ENCODE measurements at regions not wholly inside any gene's neighbourhood (a gene's known extent, or its start where the extent isn't known, plus 50 kb on each side); places are given as distances from the start of the nearest gene placed in this dataset.

DNA sequence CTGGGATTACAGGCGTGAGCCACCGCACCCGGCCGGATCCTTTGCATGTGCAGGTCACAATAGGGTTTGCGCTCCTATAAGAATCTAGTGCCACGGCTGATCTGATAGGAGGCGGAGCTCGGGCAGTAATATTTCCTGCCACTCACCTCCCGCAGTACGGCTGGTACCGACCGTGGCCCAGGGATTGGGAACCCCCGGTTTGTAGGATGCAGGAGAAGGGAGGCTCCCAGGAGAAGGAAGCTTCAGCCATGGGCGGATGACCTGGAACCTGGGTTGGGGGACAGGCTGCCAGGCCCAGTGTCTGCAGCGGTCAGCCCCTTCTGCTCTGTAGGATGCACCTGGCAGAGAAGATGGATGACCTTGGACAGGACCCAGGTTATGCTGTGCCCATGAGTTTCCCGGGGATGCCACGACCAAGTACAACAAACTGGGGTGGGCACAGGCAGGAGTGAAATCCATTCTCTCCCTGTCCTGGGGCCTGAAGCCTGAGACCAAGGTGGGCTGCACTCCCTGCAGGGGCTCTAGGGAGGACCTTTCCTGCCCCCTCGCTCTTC is 818.9 kb downstream of the BRD1 start (continued):
- TF ChIP-seq, protein P1, sequence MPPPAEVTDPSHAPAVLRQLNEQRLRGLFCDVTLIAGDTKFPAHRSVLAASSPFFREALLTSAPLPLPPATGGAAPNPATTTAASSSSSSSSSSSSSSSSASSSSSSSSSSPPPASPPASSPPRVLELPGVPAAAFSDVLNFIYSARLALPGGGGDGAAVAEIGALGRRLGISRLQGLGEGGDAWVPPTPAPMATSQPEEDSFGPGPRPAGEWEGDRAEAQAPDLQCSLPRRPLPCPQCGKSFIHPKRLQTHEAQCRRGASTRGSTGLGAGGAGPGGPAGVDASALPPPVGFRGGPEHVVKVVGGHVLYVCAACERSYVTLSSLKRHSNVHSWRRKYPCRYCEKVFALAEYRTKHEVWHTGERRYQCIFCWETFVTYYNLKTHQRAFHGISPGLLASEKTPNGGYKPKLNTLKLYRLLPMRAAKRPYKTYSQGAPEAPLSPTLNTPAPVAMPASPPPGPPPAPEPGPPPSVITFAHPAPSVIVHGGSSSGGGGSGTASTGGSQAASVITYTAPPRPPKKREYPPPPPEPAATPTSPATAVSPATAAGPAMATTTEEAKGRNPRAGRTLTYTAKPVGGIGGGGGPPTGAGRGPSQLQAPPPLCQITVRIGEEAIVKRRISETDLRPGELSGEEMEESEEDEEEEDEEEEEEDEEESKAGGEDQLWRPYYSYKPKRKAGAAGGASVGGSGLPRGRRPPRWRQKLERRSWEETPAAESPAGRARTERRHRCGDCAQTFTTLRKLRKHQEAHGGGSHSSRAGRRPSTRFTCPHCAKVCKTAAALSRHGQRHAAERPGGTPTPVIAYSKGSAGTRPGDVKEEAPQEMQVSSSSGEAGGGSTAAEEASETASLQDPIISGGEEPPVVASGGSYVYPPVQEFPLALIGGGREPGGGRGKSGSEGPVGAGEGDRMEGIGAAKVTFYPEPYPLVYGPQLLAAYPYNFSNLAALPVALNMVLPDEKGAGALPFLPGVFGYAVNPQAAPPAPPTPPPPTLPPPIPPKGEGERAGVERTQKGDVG (CRISPR knock-in tag; IDR thresholded peaks at IDR 0.05; ENCODE audit: borderline replicate concordance): no peak
- TF ChIP-seq GPN1 (CRISPR knock-in tag; IDR thresholded peaks at IDR 0.05; ENCODE audit: borderline replicate concordance): no peak
- TF ChIP-seq PAXIP1 (CRISPR knock-in tag; conservative IDR thresholded peaks at IDR 0.05): no peak
- no peak for TF ChIP-seq ZBTB8A (CRISPR knock-in tag; IDR thresholded peaks at IDR 0.05; ENCODE audit: borderline replicate concordance, low read depth)
- no peak for TF ChIP-seq RFXANK (CRISPR knock-in tag; IDR thresholded peaks at IDR 0.05)

Data from HepG2 (cell line).